ENCODE measurements at regions not wholly inside any gene's neighbourhood (a gene's known extent, or its start where the extent isn't known, plus 50 kb on each side); places are given as distances from the start of the nearest gene placed in this dataset.

DNA sequence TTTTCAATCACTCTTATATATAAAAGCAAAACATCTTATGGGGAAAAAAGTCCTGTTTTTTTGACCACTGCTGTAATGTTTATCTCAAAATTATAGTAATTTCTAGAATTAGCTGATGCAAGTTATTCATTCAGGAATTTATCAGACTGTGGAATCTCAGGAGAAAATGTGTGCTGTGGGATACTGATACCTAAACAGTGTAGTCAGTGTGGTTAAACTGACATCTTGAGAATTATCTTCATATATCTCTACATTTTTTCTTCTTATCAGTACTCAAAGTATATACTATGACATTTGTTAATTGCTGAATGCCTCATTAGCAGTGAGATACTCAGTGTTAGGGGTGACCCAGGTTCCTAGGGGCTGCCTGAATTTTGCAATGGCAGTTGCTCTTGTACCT, 839.3 kb downstream of the KCNT2 start:
- Histone ChIP-seq H3K9me3 (ENCODE audit: control insufficient read depth in 1 of 2, insufficient read depth in 1 of 2, low read depth in 1 of 2, low read length in 2 of 2) (no peaks in the 10 kb centered on the region), H4K20me1 (ENCODE audit: insufficient read depth) (no peaks in the 10 kb centered on the region), H3K4me2 (ENCODE audit: low read length) (no peak overlapping the region), H3K4me3 (replicated peaks in 1 of 2; ENCODE audit: low read depth in 1 of 2, low read length in 2 of 2) (no peak overlapping the region), H3K27ac (ENCODE audit: low read depth, low read length) (no peak overlapping the region), H3K9ac (ENCODE audit: low read length) (no peak overlapping the region), H3K9me2 (ENCODE audit: insufficient read depth) (no peaks in the 10 kb centered on the region), H2AFZ (ENCODE audit: low read depth, low read length, poor library complexity, severe bottlenecking) (no peak overlapping the region), H3K36me3 (ENCODE audit: control insufficient read depth in 1 of 2, insufficient read depth in 2 of 2, low read length in 2 of 2) (no peaks in the 10 kb centered on the region), H3K27me3 (ENCODE audit: insufficient read depth, low read length) (no peaks in the 10 kb centered on the region), H3K4me1 (ENCODE audit: control insufficient read depth in 1 of 2, insufficient read depth in 2 of 2, low read length in 2 of 2) (no peaks in the 10 kb centered on the region), H3K79me2 (ENCODE audit: insufficient read depth, low read length) (no peaks in the 10 kb centered on the region)
- RAD21 ChIA-PET (ENCODE audit: low non-redundant PET in 1 of 2, low total read pairs in 2 of 2, uncharacterized antibody in 2 of 2, unreplicated experiment in 2 of 2), result no interaction called here
- TF ChIP-seq, protein P1, sequence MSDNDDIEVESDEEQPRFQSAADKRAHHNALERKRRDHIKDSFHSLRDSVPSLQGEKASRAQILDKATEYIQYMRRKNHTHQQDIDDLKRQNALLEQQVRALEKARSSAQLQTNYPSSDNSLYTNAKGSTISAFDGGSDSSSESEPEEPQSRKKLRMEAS (IDR thresholded peaks at IDR 0.05), result no peak
- TF ChIP-seq TCF7L2 (IDR thresholded peaks at IDR 0.05; ENCODE audit: borderline replicate concordance, extremely low read depth, insufficient read depth, insufficient read length), result no peak
- no peak for TF ChIP-seq EZH2phosphoT487 (IDR thresholded peaks at IDR 0.05; ENCODE audit: borderline replicate concordance)
- no peak for TF ChIP-seq POLR2AphosphoS5 (IDR thresholded peaks at IDR 0.05; ENCODE audit: low read depth, low read length)
- POLR2A ChIA-PET, result no interaction called here
- CTCF ChIA-PET, result no interaction called here
- ATAC-seq (no peak), DNase-seq (ENCODE audit: low read depth, low spot score) (no peak)
- BruUV-seq (replicated peaks), result no TSS peak
- intact Hi-C loops (cut with micrococcal nuclease), result no loop called here

DNA sequence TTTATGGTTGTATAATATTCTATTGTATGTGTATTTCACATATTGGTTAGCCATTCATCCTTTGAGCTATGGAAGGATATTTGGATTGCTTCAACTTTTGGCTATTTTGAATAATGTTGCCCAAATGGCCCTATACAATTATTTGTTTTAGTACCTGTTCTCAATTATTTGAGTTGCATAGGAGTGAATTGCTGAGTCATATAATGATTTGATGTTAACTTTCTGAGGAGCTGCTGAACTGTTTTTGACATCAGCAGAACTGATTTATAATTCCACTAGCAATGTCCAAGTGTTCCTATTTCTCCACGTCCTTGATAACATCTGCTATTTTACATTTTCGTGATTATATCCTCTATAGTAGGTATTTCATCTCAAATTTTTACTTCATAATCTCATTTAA, 839.9 kb downstream of the KCNT2 start:
- Histone ChIP-seq H4K20me1 (ENCODE audit: insufficient read depth) (no peaks in the 10 kb centered on the region), H3K9ac (ENCODE audit: low read length) (no peak overlapping the region), H3K9me3 (ENCODE audit: control insufficient read depth in 1 of 2, insufficient read depth in 1 of 2, low read depth in 1 of 2, low read length in 2 of 2) (no peaks in the 10 kb centered on the region), H3K27ac (ENCODE audit: low read depth, low read length) (no peak overlapping the region), H3K4me1 (ENCODE audit: control insufficient read depth in 1 of 2, insufficient read depth in 2 of 2, low read length in 2 of 2) (no peaks in the 10 kb centered on the region), H3K9me2 (ENCODE audit: insufficient read depth) (no peaks in the 10 kb centered on the region), H3K36me3 (ENCODE audit: control insufficient read depth in 1 of 2, insufficient read depth in 2 of 2, low read length in 2 of 2) (no peaks in the 10 kb centered on the region), H3K27me3 (ENCODE audit: insufficient read depth, low read length) (no peaks in the 10 kb centered on the region), H3K4me3 (replicated peaks in 1 of 2; ENCODE audit: low read depth in 1 of 2, low read length in 2 of 2) (no peak overlapping the region), H3K4me2 (ENCODE audit: low read length) (no peak overlapping the region), H2AFZ (ENCODE audit: low read depth, low read length, poor library complexity, severe bottlenecking) (no peak overlapping the region), H3K79me2 (ENCODE audit: insufficient read depth, low read length) (no peaks in the 10 kb centered on the region)
- ChIA-PET POLR2A (no interaction called here), RAD21 (ENCODE audit: low non-redundant PET in 1 of 2, low total read pairs in 2 of 2, uncharacterized antibody in 2 of 2, unreplicated experiment in 2 of 2) (no interaction called here), CTCF (no interaction called here)
- TF ChIP-seq, protein P2, sequence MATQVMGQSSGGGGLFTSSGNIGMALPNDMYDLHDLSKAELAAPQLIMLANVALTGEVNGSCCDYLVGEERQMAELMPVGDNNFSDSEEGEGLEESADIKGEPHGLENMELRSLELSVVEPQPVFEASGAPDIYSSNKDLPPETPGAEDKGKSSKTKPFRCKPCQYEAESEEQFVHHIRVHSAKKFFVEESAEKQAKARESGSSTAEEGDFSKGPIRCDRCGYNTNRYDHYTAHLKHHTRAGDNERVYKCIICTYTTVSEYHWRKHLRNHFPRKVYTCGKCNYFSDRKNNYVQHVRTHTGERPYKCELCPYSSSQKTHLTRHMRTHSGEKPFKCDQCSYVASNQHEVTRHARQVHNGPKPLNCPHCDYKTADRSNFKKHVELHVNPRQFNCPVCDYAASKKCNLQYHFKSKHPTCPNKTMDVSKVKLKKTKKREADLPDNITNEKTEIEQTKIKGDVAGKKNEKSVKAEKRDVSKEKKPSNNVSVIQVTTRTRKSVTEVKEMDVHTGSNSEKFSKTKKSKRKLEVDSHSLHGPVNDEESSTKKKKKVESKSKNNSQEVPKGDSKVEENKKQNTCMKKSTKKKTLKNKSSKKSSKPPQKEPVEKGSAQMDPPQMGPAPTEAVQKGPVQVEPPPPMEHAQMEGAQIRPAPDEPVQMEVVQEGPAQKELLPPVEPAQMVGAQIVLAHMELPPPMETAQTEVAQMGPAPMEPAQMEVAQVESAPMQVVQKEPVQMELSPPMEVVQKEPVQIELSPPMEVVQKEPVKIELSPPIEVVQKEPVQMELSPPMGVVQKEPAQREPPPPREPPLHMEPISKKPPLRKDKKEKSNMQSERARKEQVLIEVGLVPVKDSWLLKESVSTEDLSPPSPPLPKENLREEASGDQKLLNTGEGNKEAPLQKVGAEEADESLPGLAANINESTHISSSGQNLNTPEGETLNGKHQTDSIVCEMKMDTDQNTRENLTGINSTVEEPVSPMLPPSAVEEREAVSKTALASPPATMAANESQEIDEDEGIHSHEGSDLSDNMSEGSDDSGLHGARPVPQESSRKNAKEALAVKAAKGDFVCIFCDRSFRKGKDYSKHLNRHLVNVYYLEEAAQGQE (IDR thresholded peaks at IDR 0.05; ENCODE audit: low read depth), result no peak
- no peak for TF ChIP-seq JUND (IDR thresholded peaks at IDR 0.05)
- TF ChIP-seq ZFX (IDR thresholded peaks at IDR 0.05), result no peak
- no peak for TF ChIP-seq CBX3 (IDR thresholded peaks at IDR 0.05; ENCODE audit: low read depth)
- TF ChIP-seq SP1 (IDR thresholded peaks at IDR 0.05; ENCODE audit: low read depth), result no peak
- TF ChIP-seq, protein P3, sequence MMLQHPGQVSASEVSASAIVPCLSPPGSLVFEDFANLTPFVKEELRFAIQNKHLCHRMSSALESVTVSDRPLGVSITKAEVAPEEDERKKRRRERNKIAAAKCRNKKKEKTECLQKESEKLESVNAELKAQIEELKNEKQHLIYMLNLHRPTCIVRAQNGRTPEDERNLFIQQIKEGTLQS (IDR thresholded peaks at IDR 0.05), result no peak
- no peak for TF ChIP-seq ELF1 (IDR thresholded peaks at IDR 0.05; ENCODE audit: borderline replicate concordance, low read depth)
- no TSS peak for BruUV-seq (replicated peaks)
- ATAC-seq, result no peak
- DNase-seq (ENCODE audit: low read depth, low spot score), result no peak
- intact Hi-C loops (cut with micrococcal nuclease), result no loop called here

Data from HCT116 (cell line).